RWPE1 (cell line): ENCODE measurements at regions not wholly inside any gene's neighbourhood (a gene's known extent, or its start where the extent isn't known, plus 50 kb on each side); places are given as distances from the start of the nearest gene placed in this dataset.

Experiments used
- CTCF ChIA-PET: fragments of 350-600 bp; sonication (Branson Sonifier 250); formaldehyde crosslinking; extraction: SDS; loops from one replicate; lab custom pipeline; 2021; lab: Yijun Ruan, JAX
- POLR2A ChIA-PET: fragments of 400-600 bp; formaldehyde crosslinking; extraction: SDS; loops from one replicate; lab custom pipeline; 2020; ENCODE audit warnings: antibody characterized with exemption; ENCODE audit not compliant: low non-redundant PET; lab: Yijun Ruan, JAX
- DNase-seq: peaks from one replicate; pipeline ENCODE4 v3.0.0; 2012; ENCODE audit warnings: low spot score
- H3K27ac ChIP-seq: fragments of 450-650 bp; 2 replicates; pipeline ENCODE4 v1.5.1; 2017
- CTCF ChIP-seq: fragments of 450-650 bp; conservative IDR thresholded peaks from 2 replicates; pipeline ENCODE4 v1.5.1; 2017; ENCODE audit warnings: low read depth, mild to moderate bottlenecking

DNA sequence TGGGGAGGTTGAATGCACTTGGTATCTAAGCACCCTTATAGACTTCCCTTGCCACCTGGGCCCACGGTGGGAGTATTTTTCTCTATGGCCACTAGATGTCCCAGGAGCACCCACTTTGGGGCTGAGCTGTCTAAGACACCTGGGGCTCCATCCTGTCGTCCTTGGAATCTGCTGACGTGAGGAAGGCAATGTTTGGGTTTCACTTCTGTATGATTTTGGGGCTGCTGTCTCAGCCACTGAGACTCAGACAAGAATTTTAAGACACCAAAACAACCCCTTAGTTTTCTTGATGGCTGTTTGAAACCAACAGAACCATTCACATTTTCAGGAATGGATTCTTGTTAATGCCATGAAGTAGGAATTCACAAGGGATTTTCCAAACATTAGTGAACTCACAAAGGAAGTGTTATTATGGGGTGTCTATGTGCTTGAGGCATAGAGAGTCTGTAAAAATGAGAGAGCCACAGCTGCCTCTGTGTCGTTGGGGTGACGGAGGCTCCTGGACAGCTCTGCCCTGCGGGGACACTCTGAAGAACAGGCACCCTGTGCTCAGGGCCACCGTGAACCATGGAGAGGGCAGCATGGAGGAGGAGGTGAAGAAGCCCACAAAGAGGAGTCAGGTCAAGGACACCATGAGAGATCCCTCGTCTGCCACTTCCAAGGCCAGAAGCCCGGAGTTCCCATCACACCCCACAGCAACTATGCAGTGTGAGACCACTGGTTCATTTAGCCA is 106.8 kb upstream of the SPATA13 start:
- CTCF ChIA-PET: interaction anchor here (0.6 to 2.3 kb wide), 14 partner anchors 10 to 430 kb away, joined by 3 to 10 read pairs (median 4); partner anchors contain the start of gene SPATA13
- H3K27ac ChIP-seq: no peak overlapping the region
- peak; percentile 68 for DNase-seq
- POLR2A ChIA-PET: no interaction called here
- TF ChIP-seq CTCF: peak; percentile 73

- no peak overlapping the region for H3K27ac ChIP-seq
- ChIA-PET CTCF (no interaction called here), POLR2A (no interaction called here)
- no peak for TF ChIP-seq CTCF
- no peak for DNase-seq
These were observed 103.8 kb upstream of the SPATA13 start for GRCh38 chr13:24056616-24057137.

DNA sequence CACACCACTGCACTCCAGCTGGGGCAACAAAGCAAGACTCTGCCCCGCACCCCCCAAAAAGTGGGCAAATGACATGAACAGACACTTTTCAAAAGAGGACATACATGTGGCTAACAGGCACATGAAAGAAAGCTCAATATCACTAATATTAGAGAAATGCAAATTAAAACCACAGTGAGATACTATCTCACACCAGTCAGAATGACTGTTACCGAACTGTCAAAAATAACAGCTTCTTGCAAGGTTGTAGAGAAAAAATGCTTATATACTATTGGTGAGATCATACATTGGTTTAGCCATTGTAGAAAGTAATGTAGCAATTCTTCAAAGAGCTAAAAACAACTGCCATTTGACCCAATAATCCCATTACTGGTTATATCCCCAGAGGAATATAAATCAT is 99.5 kb upstream of the SPATA13 start:
- CTCF ChIA-PET: interaction anchor here (0.6 to 2.0 kb wide), 3 partner anchors 159 to 1137 kb away, joined by 3 to 7 read pairs (median 4); no protein-coding TSS in a partner anchor
- TF ChIP-seq CTCF: no peak
- POLR2A ChIA-PET: no interaction called here
- DNase-seq: no peak
- no peak overlapping the region for H3K27ac ChIP-seq

DNA sequence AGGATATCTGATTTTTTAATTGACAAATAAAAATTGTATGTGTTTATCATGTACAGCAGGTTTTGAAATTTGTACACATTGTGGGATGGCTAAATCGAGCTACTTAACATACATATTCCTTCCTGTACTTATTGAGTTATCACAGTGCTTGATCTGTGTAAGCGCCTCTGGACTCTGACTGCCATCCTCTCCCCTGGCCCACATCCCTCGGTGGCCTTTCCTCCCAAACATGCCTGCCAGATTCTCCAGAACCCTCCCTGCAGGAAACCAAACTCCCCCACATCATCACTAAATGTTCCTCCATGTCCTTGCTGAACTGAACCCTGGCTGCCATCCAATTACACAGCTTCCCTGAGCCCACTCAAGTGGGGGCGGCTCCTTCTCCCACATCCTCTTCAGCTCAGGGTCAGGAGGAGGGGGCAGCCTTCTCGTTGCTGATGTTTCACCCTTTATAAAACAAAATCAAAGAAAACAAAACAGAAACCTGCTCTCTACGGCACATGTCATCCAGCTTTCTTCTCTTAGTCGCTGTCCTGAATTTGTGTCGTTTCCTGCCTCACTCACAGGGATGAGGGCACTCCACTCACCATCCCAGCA is 97.1 kb upstream of the SPATA13 start:
- DNase-seq: no peak

DNA sequence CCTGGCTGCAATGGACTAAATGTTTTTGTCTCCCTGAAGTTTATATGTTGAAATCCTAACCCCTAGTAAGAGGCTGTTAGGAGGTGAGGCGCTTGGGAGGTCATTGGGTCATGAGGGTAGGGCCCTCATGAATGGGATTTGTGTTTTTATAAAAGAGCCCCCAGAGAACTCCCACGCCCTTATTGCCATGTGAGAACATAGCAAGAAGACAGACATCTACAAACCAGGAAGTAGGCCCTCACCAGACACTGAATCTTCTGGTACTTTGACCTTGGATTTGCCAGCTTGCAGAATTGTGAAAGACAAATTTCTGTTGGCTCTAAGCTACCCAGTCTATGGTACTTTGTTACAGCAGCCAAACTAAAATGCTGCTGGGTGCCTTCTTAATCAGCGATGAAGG is 96.1 kb upstream of the SPATA13 start:
- H3K27ac ChIP-seq: no peak overlapping the region
- DNase-seq: no peak
- ChIA-PET POLR2A (no interaction called here), CTCF (interaction anchor here (0.6 kb wide), 1 partner anchor 1123 kb away, joined by 3 read pairs; no protein-coding TSS in a partner anchor)
- no peak for TF ChIP-seq CTCF

More for the DNA sequence above, 97.1 kb upstream of the SPATA13 start:
- POLR2A ChIA-PET: no interaction called here
- no peak for TF ChIP-seq CTCF
- H3K27ac ChIP-seq: no peak overlapping the region
- CTCF ChIA-PET: interaction anchor here (0.7 kb wide), 1 partner anchor 153 kb away, joined by 3 read pairs; no protein-coding TSS in a partner anchor

GRCh38 chr13:24065176-24065575 is 95.3 kb upstream of the SPATA13 start:
- CTCF ChIA-PET: interaction anchor here (0.6 kb wide), 1 partner anchor 143 kb away, joined by 4 read pairs; no protein-coding TSS in a partner anchor
- DNase-seq: no peak
- POLR2A ChIA-PET: no interaction called here

More at GRCh38 chr13:24065176-24065575, 95.3 kb upstream of the SPATA13 start:
- no peak overlapping the region for H3K27ac ChIP-seq
- no peak for TF ChIP-seq CTCF
